H1 (cell line): ENCODE measurements at regions not wholly inside any gene's neighbourhood (a gene's known extent, or its start where the extent isn't known, plus 50 kb on each side); places are given as distances from the start of the nearest gene placed in this dataset.
A peak's percentile ranks its signal among the peaks of the same experiment; 100 is the strongest.

Experiments used
- BACH1 ChIP-seq: IDR thresholded peaks from 2 replicates; pipeline ENCODE4 v1.6.1; 2012; ENCODE audit warnings: low read length, improper control_type of control experiment
- BCL11A ChIP-seq, 2 experiments: IDR thresholded peaks; one replicate each; pipeline ENCODE4 v1.6.1; 2011; ENCODE audit warnings: low read depth in 2 of 2, low read length in 2 of 2, mild to moderate bottlenecking in 2 of 2
- EP300 ChIP-seq, 2 experiments: IDR thresholded peaks; 1 replicate in 1 of 2; 2 replicates in 1 of 2; pipeline ENCODE4 v1.6.1; 2011 to 2012; ENCODE audit warnings: low read depth in 2 of 2, low read length in 2 of 2, mild to moderate bottlenecking in 2 of 2, borderline replicate concordance in 1 of 2, inconsistent platforms in 1 of 2, moderate library complexity in 1 of 2
- KDM4A ChIP-seq: IDR thresholded peaks from one replicate; pipeline ENCODE4 v1.7.1; 2012; ENCODE audit warnings: low read depth, mild to moderate bottlenecking, moderate library complexity, low read length, inconsistent platforms; ENCODE audit not compliant: severe bottlenecking
- POLR2A ChIP-seq, 2 experiments: IDR thresholded peaks; 1 replicate in 1 of 2; 2 replicates in 1 of 2; pipeline ENCODE4 v1.6.1; 2011; ENCODE audit warnings: low read depth in 2 of 2, low read length in 2 of 2, mild to moderate bottlenecking in 2 of 2; ENCODE audit errors: control extremely low read depth in 1 of 2
- POLR2AphosphoS5 ChIP-seq: IDR thresholded peaks from 2 replicates; pipeline ENCODE4 v1.6.1; 2011; ENCODE audit warnings: low read depth, low read length
- SAP30 ChIP-seq: fragments of 300-600 bp; sonication (generic); IDR thresholded peaks from 2 replicates; pipeline ENCODE4 v1.7.1; 2012; ENCODE audit warnings: low read length, moderate library complexity, mild to moderate bottlenecking, inconsistent platforms; ENCODE audit not compliant: insufficient read depth, insufficient replicate concordance
- TF ChIP-seq, protein P1 (sequence below), 3 experiments: IDR thresholded peaks; 1 replicate in 2 of 3; 2 replicates in 1 of 3; pipeline versions ENCODE4 v1.5.1 to v1.6.1; 2011; ENCODE audit warnings: low read length in 3 of 3, mild to moderate bottlenecking in 3 of 3, inconsistent platforms in 2 of 3, low read depth in 1 of 3, moderate library complexity in 1 of 3; ENCODE audit not compliant: insufficient read depth in 1 of 3; ENCODE audit errors: control extremely low read depth in 1 of 3
- TF ChIP-seq, protein P2 (sequence below): fragments of 300-600 bp; sonication (generic); IDR thresholded peaks from 2 replicates; pipeline ENCODE4 v1.7.1; 2012; ENCODE audit warnings: low read length, moderate library complexity, mild to moderate bottlenecking, inconsistent platforms; ENCODE audit not compliant: insufficient replicate concordance
- TF ChIP-seq, protein P3 (sequence below): IDR thresholded peaks from 2 replicates; pipeline ENCODE4 v1.6.1; 2011; ENCODE audit warnings: low read length, improper control_type of control experiment

DNA sequence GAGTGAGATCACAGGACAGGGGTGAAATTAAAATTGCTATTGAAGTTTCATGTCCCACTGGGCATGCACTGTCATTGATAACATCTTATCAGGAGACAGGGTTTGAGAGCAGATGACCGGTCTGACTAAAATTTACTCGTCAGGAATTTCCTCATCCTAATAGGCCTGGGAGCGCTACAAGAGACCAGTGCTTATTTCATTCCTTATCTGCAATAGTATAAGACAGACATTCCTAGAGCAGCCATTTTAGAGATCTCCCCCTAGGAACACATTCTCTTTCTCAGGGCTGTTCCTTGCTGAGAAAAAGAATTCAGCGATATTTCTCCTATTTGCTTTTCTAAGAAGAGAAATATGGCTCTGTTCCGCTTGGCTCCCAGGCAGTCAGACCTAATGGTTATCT is 181.4 kb upstream of the ETV3 start:
- TF ChIP-seq, protein P1, sequence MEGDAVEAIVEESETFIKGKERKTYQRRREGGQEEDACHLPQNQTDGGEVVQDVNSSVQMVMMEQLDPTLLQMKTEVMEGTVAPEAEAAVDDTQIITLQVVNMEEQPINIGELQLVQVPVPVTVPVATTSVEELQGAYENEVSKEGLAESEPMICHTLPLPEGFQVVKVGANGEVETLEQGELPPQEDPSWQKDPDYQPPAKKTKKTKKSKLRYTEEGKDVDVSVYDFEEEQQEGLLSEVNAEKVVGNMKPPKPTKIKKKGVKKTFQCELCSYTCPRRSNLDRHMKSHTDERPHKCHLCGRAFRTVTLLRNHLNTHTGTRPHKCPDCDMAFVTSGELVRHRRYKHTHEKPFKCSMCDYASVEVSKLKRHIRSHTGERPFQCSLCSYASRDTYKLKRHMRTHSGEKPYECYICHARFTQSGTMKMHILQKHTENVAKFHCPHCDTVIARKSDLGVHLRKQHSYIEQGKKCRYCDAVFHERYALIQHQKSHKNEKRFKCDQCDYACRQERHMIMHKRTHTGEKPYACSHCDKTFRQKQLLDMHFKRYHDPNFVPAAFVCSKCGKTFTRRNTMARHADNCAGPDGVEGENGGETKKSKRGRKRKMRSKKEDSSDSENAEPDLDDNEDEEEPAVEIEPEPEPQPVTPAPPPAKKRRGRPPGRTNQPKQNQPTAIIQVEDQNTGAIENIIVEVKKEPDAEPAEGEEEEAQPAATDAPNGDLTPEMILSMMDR (IDR thresholded peaks at IDR 0.05; ENCODE audit: control extremely low read depth in 1 of 3, insufficient read depth in 1 of 3, low read depth in 1 of 3, low read length in 3 of 3): no peak
- TF ChIP-seq EP300 (IDR thresholded peaks at IDR 0.05; ENCODE audit: borderline replicate concordance in 1 of 2, low read depth in 2 of 2, low read length in 2 of 2): peak in 1 of 2 experiments; percentile 69; a peak in 1 of 3 replicates
- TF ChIP-seq, protein P2, sequence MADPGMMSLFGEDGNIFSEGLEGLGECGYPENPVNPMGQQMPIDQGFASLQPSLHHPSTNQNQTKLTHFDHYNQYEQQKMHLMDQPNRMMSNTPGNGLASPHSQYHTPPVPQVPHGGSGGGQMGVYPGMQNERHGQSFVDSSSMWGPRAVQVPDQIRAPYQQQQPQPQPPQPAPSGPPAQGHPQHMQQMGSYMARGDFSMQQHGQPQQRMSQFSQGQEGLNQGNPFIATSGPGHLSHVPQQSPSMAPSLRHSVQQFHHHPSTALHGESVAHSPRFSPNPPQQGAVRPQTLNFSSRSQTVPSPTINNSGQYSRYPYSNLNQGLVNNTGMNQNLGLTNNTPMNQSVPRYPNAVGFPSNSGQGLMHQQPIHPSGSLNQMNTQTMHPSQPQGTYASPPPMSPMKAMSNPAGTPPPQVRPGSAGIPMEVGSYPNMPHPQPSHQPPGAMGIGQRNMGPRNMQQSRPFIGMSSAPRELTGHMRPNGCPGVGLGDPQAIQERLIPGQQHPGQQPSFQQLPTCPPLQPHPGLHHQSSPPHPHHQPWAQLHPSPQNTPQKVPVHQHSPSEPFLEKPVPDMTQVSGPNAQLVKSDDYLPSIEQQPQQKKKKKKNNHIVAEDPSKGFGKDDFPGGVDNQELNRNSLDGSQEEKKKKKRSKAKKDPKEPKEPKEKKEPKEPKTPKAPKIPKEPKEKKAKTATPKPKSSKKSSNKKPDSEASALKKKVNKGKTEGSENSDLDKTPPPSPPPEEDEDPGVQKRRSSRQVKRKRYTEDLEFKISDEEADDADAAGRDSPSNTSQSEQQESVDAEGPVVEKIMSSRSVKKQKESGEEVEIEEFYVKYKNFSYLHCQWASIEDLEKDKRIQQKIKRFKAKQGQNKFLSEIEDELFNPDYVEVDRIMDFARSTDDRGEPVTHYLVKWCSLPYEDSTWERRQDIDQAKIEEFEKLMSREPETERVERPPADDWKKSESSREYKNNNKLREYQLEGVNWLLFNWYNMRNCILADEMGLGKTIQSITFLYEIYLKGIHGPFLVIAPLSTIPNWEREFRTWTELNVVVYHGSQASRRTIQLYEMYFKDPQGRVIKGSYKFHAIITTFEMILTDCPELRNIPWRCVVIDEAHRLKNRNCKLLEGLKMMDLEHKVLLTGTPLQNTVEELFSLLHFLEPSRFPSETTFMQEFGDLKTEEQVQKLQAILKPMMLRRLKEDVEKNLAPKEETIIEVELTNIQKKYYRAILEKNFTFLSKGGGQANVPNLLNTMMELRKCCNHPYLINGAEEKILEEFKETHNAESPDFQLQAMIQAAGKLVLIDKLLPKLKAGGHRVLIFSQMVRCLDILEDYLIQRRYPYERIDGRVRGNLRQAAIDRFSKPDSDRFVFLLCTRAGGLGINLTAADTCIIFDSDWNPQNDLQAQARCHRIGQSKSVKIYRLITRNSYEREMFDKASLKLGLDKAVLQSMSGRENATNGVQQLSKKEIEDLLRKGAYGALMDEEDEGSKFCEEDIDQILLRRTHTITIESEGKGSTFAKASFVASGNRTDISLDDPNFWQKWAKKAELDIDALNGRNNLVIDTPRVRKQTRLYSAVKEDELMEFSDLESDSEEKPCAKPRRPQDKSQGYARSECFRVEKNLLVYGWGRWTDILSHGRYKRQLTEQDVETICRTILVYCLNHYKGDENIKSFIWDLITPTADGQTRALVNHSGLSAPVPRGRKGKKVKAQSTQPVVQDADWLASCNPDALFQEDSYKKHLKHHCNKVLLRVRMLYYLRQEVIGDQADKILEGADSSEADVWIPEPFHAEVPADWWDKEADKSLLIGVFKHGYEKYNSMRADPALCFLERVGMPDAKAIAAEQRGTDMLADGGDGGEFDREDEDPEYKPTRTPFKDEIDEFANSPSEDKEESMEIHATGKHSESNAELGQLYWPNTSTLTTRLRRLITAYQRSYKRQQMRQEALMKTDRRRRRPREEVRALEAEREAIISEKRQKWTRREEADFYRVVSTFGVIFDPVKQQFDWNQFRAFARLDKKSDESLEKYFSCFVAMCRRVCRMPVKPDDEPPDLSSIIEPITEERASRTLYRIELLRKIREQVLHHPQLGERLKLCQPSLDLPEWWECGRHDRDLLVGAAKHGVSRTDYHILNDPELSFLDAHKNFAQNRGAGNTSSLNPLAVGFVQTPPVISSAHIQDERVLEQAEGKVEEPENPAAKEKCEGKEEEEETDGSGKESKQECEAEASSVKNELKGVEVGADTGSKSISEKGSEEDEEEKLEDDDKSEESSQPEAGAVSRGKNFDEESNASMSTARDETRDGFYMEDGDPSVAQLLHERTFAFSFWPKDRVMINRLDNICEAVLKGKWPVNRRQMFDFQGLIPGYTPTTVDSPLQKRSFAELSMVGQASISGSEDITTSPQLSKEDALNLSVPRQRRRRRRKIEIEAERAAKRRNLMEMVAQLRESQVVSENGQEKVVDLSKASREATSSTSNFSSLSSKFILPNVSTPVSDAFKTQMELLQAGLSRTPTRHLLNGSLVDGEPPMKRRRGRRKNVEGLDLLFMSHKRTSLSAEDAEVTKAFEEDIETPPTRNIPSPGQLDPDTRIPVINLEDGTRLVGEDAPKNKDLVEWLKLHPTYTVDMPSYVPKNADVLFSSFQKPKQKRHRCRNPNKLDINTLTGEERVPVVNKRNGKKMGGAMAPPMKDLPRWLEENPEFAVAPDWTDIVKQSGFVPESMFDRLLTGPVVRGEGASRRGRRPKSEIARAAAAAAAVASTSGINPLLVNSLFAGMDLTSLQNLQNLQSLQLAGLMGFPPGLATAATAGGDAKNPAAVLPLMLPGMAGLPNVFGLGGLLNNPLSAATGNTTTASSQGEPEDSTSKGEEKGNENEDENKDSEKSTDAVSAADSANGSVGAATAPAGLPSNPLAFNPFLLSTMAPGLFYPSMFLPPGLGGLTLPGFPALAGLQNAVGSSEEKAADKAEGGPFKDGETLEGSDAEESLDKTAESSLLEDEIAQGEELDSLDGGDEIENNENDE: no peak
- TF ChIP-seq BCL11A (IDR thresholded peaks at IDR 0.05; ENCODE audit: low read depth in 2 of 2, low read length in 2 of 2): no peak
- TF ChIP-seq, protein P3, sequence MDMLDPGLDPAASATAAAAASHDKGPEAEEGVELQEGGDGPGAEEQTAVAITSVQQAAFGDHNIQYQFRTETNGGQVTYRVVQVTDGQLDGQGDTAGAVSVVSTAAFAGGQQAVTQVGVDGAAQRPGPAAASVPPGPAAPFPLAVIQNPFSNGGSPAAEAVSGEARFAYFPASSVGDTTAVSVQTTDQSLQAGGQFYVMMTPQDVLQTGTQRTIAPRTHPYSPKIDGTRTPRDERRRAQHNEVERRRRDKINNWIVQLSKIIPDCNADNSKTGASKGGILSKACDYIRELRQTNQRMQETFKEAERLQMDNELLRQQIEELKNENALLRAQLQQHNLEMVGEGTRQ: no peak
- TF ChIP-seq POLR2AphosphoS5: no peak
- no peak for TF ChIP-seq POLR2A (IDR thresholded peaks at IDR 0.05; ENCODE audit: control extremely low read depth in 1 of 2, low read depth in 2 of 2, low read length in 2 of 2)
- no peak for TF ChIP-seq BACH1
- no peak for TF ChIP-seq KDM4A
- TF ChIP-seq SAP30: no peak
